Smooth muscle cell (in vitro differentiated cells): ENCODE measurements at regions not wholly inside any gene's neighbourhood (a gene's known extent, or its start where the extent isn't known, plus 50 kb on each side); places are given as distances from the start of the nearest gene placed in this dataset.

Experiments
- DNase-seq: peaks from one replicate; lab custom pipeline; 2025; ENCODE audit not compliant: unreplicated experiment; lab: John Stamatoyannopoulos, UW
- H2AFZ ChIP-seq: fragments of 200-600 bp; sonication (generic); 2 replicates; pipeline ENCODE4 v1.6.0; 2016; ENCODE audit warnings: antibody characterized with exemption, low read depth, mild to moderate bottlenecking
- H3F3A ChIP-seq: fragments of 200-600 bp; sonication (generic); 2 replicates; pipeline ENCODE4 v1.6.0; 2017; ENCODE audit warnings: antibody characterized with exemption, low read depth
- H3K27ac ChIP-seq: fragments of 200-600 bp; sonication (generic); 2 replicates; pipeline ENCODE4 v1.5.1; 2016; ENCODE audit warnings: low read depth, mild to moderate bottlenecking
- H3K27me3 ChIP-seq: fragments of 200-600 bp; sonication (generic); 2 replicates; pipeline ENCODE4 v1.6.1; 2016; ENCODE audit warnings: low read depth, mild to moderate bottlenecking
- H3K36me3 ChIP-seq: fragments of 200-600 bp; sonication (generic); 2 replicates; pipeline ENCODE4 v1.5.1; 2016; ENCODE audit warnings: low read depth
- H3K4me1 ChIP-seq: fragments of 200-600 bp; sonication (generic); 2 replicates; pipeline ENCODE4 v1.5.1; 2016; ENCODE audit warnings: low read depth
- H3K4me2 ChIP-seq: fragments of 200-600 bp; sonication (generic); 2 replicates; pipeline ENCODE4 v1.6.0; 2016; ENCODE audit warnings: mild to moderate bottlenecking
- H3K4me3 ChIP-seq: fragments of 200-600 bp; sonication (generic); 2 replicates; pipeline ENCODE4 v1.5.1; 2016; ENCODE audit warnings: mild to moderate bottlenecking
- H3K79me2 ChIP-seq: fragments of 200-600 bp; sonication (generic); 2 replicates; pipeline ENCODE4 v1.6.0; 2016; ENCODE audit warnings: low read depth, mild to moderate bottlenecking
- H3K9ac ChIP-seq: fragments of 200-600 bp; sonication (generic); 2 replicates; pipeline ENCODE4 v1.6.0; 2016; ENCODE audit warnings: low read depth
- H3K9me3 ChIP-seq: fragments of 200-600 bp; sonication (generic); replicated peaks from 2 replicates; pipeline ENCODE4 v1.5.1; 2016; ENCODE audit warnings: low read depth
- H4K20me1 ChIP-seq: fragments of 200-600 bp; sonication (generic); 2 replicates; pipeline ENCODE4 v1.6.0; 2016; ENCODE audit warnings: low read depth
- WGBS: methylation state at CpG from one replicate; pipeline ENCODE4 v1.1.7; 2016; ENCODE audit warnings: low lambda C conversion rate; 5-methylcytosine and 5-hydroxymethylcytosine counted together
- TF ChIP-seq, protein P1 (sequence below): fragments of 200-600 bp; sonication (generic); IDR thresholded peaks from 2 replicates; pipeline ENCODE4 v1.5.1; 2017; ENCODE audit warnings: borderline replicate concordance, mild to moderate bottlenecking, antibody characterized with exemption; ENCODE audit not compliant: insufficient read depth, poor library complexity, severe bottlenecking

GRCh38 chr16:76007645-76008044 lies 269.6 kb upstream of the CNTNAP4 start:
- no peaks in the 10 kb centered on the region for H3F3A ChIP-seq
- no peak overlapping the region for H3K27ac ChIP-seq
- H3K36me3 ChIP-seq: no peaks in the 10 kb centered on the region
- no peaks in the 10 kb centered on the region for H3K79me2 ChIP-seq
- no peak overlapping the region for H2AFZ ChIP-seq
- H3K4me3 ChIP-seq: no peak overlapping the region
- H4K20me1 ChIP-seq: no peaks in the 10 kb centered on the region
- no peaks in the 10 kb centered on the region for H3K27me3 ChIP-seq
- no peak overlapping the region for H3K4me2 ChIP-seq
- H3K4me1 ChIP-seq: no peaks in the 10 kb centered on the region
- DNase-seq: no peak
- TF ChIP-seq, protein P1, sequence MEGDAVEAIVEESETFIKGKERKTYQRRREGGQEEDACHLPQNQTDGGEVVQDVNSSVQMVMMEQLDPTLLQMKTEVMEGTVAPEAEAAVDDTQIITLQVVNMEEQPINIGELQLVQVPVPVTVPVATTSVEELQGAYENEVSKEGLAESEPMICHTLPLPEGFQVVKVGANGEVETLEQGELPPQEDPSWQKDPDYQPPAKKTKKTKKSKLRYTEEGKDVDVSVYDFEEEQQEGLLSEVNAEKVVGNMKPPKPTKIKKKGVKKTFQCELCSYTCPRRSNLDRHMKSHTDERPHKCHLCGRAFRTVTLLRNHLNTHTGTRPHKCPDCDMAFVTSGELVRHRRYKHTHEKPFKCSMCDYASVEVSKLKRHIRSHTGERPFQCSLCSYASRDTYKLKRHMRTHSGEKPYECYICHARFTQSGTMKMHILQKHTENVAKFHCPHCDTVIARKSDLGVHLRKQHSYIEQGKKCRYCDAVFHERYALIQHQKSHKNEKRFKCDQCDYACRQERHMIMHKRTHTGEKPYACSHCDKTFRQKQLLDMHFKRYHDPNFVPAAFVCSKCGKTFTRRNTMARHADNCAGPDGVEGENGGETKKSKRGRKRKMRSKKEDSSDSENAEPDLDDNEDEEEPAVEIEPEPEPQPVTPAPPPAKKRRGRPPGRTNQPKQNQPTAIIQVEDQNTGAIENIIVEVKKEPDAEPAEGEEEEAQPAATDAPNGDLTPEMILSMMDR: no peak
- H3K9ac ChIP-seq: no peak overlapping the region
- no peaks in the 10 kb centered on the region for H3K9me3 ChIP-seq
- 100% methylated on average over 1 of the region's 1 CpG for WGBS

GRCh38 chr16:76023835-76024234 lies 253.4 kb upstream of the CNTNAP4 start:
- no peaks in the 10 kb centered on the region for H3K79me2 ChIP-seq
- no peak overlapping the region for H3K4me3 ChIP-seq
- no peaks in the 10 kb centered on the region for H3F3A ChIP-seq
- no peaks in the 10 kb centered on the region for H3K4me1 ChIP-seq
- no peaks in the 10 kb centered on the region for H4K20me1 ChIP-seq
- DNase-seq: no peak
- TF ChIP-seq, protein P1: no peak
- 82% methylated on average over 2 of the region's 2 CpGs for WGBS
- no peaks in the 10 kb centered on the region for H3K27me3 ChIP-seq
- H3K4me2 ChIP-seq: no peak overlapping the region
- H3K9ac ChIP-seq: no peak overlapping the region
- no peaks in the 10 kb centered on the region for H3K36me3 ChIP-seq
- no peak overlapping the region for H2AFZ ChIP-seq
- H3K9me3 ChIP-seq: no peaks in the 10 kb centered on the region
- no peak overlapping the region for H3K27ac ChIP-seq

- no peak overlapping the region for H3K27ac ChIP-seq
- H3K79me2 ChIP-seq: no peaks in the 10 kb centered on the region
- H3K9ac ChIP-seq: no peak overlapping the region
- TF ChIP-seq, protein P1: no peak
- no peak overlapping the region for H3K4me3 ChIP-seq
- H3F3A ChIP-seq: no peaks in the 10 kb centered on the region
- no peak overlapping the region for H3K4me2 ChIP-seq
- no peak for DNase-seq
- no peaks in the 10 kb centered on the region for H3K36me3 ChIP-seq
- H4K20me1 ChIP-seq: no peaks in the 10 kb centered on the region
- H3K27me3 ChIP-seq: no peaks in the 10 kb centered on the region
- no peak overlapping the region for H2AFZ ChIP-seq
- WGBS: 40% methylated on average over 2 of the region's 2 CpGs
- H3K9me3 ChIP-seq: peaks cover 4% of the 10 kb centered on the region
- H3K4me1 ChIP-seq: no peaks in the 10 kb centered on the region
Observed at GRCh38 chr16:76035689-76036088, 241.5 kb upstream of the CNTNAP4 start.

DNA sequence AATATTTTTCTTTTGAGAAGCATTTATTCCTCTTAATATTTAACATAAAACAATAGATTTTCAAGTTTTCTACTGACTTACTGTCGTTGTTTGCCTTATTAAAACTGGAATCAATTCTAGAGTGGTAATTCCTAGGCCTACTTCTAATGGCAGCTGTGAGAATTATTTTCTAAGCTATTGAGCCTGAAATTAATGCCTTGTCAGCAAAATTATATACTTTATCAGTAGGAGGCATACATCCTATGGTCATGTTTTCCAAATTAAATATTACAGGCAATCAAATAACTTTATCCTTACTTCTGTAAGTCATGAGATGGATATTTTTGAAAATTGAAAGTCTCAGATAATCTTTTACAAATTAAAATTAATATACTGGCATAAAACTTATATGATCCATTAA lies 239.1 kb upstream of the CNTNAP4 start:
- Histone ChIP-seq H3K4me1 (no peaks in the 10 kb centered on the region), H3K9ac (no peak overlapping the region), H3K27me3 (no peaks in the 10 kb centered on the region), H3K4me2 (no peak overlapping the region), H3F3A (no peaks in the 10 kb centered on the region), H4K20me1 (no peaks in the 10 kb centered on the region), H3K27ac (no peak overlapping the region), H2AFZ (no peak overlapping the region), H3K4me3 (no peak overlapping the region), H3K36me3 (no peaks in the 10 kb centered on the region), H3K9me3 (peaks cover 4% of the 10 kb centered on the region), H3K79me2 (no peaks in the 10 kb centered on the region)
- WGBS: 78% methylated on average over 1 of the region's 1 CpG
- TF ChIP-seq, protein P1: no peak
- no peak for DNase-seq
